ENCODE measurements at regions not wholly inside any gene's neighbourhood (a gene's known extent, or its start where the extent isn't known, plus 50 kb on each side); places are given as distances from the start of the nearest gene placed in this dataset.

DNA sequence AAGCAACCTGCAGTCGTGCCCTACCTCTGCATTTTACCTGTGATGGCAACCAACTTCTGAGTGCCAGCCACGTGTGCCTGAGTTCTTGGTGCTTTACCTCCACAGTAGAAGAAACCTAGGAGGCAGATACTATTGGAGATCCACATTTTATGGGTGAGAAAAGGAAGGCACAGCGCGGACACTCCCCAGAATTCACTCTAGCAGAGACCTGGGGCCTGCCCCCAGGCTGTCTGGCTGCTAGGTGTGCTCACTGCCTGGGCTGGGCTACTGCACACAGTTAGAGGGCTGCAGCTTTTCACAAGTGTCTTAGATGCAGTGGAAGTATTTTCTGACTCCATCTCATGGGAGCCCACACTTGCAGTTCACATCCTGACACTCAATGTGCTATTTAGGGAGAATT is 598.8 kb upstream of the ADAMTS16 start:
- no peak for DNase-seq (ENCODE audit: extremely low read depth, low read depth, low spot score)

DNA sequence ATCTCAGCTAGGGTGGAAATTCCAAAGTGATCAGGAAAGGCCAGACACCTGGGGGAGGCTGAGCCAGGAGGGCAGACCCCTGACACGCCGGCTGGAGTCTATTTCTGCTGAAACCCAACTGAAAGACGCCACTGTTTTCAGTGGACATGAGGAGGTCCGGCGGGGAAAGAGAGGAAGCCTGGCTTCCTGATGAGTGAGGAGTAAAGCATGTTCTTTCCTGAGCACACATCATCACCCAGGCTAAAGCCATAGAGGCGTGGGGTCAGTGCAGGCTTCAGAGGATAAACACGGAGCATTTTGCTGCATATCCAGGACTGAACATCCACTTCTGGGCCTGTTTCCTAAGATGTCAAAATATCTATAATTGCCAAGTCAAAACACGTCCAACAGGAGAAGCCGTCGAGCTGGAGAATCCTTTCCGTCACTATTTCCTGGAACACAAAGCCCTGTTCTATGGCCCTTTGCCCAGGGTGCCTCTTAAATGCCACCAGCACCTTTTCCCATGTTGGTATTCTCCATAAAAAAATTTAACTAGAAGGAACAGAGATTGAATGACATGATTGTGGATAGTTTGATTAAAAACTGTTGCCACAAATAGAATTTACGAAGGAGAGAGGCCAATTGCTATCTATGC is 597.9 kb upstream of the ADAMTS16 start:
- DNase-seq (ENCODE audit: extremely low read depth, low read depth, low spot score) = no peak

DNA sequence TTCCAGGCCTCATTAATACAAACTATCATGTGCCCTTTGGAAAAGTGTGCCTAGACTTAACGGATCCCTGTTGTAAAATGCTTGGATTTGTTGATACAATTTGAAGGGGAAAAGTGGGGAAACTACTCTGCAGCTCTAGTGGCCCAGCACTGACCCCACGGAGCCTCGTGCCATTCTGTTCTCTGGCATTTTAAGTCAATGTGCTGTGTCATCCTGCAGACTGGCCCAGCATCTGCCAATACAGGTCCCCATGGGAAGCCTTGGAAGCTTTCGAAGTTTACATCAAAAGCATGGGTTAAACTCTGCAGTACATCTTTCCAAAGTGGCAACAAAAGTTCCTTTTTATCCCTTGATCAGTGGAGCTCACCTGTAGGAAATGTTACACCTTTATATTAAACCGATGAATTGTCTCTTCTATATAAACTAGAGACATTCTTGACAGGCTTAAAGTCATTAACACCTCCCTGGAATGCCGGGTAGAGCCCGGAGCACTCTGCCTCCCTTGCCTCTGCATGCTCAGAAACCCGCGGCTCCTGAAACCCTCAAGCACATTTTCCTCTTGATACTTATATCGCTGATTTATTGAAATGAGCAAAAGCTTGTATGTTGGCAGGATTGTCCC is 596.0 kb upstream of the ADAMTS16 start:
- DNase-seq (ENCODE audit: extremely low read depth, low read depth, low spot score) = no peak

DNA sequence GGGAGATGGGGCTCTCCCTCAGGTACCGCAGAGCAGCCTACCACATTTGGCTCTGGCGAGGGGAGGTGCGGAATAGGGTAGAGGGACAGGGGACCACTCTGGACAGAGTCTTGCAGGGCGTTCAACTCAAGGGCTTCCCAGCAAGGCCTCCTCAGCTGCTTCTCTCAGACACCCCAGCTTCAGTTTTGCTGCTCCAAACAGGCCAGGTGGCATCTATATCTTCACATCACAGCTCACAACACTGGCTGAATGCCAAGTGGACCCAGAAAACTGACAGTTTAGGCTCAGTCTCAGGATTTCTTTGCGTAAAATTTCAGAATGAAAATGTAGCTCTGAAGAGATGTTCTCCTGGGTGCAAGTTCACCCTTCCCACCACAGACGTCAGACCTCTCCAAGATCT is 592.6 kb upstream of the ADAMTS16 start:
- DNase-seq (ENCODE audit: extremely low read depth, low read depth, low spot score) = no peak

DNA sequence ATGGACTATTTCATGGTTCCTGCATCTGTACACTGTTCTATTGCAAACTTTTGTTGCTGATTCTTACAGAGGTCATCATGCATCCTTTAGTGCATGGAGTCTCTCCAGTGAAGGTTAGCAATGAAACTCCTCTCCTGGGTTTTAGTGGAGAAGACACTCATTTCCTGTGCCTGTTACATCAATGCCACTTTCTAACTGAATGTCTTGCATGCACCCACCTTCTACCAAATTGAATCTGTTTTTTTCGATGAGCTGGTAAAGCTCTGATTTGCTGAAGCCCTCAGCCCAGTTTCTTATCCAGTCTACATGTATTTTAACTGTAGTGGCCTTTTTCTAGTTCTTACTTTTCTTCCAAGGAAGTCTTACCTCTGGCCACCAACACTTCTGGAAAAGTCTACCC is 591.8 kb upstream of the ADAMTS16 start:
- no peak for DNase-seq (ENCODE audit: extremely low read depth, low read depth, low spot score)

DNA sequence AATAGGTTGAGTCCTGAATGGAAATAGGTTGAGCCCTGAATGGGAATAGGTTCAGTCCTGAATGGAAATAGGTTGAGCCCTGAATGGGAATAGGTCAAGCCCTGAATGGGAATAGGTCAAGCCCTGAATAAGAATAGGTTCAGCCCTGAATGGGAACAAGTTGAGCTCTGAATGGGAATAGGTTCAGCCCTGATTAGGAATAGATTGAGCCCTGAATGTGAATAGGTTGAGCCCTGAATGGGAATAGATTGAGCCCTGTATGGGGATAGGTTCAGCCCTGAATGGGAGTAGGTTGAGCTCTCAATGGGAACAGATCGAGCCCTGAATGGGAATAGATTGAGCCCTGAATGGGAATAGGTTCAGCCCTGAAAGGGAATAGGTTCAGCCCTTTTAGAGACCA is 590.8 kb upstream of the ADAMTS16 start:
- DNase-seq (ENCODE audit: extremely low read depth, low read depth, low spot score) = no peak

DNA sequence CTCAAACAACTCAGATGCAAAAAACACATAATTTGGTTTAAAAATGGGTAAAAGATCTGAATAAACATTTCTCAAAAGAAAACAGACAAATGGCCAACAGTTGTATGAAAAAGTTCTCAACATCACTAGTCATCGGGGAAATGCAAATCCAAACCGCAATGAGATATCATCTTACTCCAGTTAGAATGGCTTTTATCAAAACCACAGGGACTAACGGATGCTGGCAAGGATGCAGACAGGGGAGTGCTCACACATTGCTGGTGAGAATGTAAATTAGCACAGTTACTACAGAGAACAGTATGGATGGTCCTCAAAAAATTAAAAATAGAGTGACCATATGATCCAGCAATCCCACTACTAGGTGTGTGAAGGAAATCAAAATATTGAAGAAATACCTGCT is 589.1 kb upstream of the ADAMTS16 start:
- no peak for DNase-seq (ENCODE audit: extremely low read depth, low read depth, low spot score)

DNA sequence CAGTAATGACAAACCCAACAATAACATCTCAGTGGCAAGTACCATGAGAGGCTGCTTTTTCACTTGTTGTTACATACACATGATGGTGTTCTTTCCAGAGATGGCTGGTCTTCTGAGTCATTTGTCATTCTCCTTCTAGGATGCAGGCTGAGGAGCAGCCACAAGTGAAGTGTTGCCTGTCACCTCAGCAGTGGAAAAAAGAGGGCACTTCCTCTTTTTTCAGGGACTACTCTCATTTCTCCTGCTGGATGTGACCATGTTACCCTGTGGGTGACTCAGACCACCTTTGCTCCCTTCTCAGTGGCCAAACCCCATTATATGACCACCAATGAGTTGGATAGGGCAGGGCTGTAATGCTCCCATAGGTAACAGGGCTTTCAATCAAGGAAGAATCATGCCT is 587.0 kb upstream of the ADAMTS16 start:
- DNase-seq (ENCODE audit: extremely low read depth, low read depth, low spot score) = no peak

DNA sequence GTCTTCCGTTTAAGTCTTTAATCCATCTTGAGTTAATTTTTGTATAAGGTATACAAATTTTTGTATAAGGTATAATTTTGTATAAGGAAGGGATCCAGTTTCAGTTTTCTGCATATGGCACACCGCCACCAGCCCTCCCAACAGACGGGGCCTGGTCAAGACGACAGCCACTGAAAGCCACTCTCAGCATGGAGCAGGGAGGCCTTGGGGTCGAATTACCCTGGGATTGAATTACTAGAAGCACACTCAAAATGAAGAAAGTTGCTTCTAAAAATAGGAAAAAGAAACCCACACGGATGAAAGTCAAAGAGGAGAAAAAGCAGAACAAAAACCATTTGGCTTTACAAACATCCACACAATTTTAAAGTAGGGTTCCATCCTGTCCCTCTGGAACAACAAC is 586.2 kb upstream of the ADAMTS16 start:
- no peak for DNase-seq (ENCODE audit: extremely low read depth, low read depth, low spot score)

DNA sequence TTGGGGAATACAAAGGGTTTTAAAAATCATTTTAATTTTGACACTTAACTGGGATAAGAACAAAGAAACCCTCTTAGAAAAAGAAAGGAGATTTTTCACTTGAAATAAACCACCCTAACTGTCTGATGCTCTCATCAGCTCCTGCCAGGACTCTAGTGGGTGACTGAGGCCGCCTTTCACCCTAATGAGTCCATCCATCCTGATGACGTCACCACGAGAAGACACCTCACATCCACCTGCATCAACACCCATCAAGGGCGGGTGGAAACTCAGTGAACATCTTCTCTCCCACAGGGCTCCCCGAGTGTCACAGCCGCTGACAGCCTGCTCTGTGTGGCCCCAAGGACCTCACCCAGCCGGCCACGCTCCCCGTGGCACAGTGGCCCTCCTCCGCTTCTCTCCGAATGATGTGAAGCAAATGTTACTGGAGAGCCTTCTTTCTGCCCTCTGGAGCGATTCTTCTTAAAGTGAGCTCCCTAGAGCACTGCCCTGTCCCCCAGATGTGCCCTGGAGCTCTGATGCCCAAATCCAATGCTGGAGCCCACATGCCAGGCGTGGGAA is 584.3 kb upstream of the ADAMTS16 start:
- no peak for DNase-seq (ENCODE audit: extremely low read depth, low read depth, low spot score)

DNA sequence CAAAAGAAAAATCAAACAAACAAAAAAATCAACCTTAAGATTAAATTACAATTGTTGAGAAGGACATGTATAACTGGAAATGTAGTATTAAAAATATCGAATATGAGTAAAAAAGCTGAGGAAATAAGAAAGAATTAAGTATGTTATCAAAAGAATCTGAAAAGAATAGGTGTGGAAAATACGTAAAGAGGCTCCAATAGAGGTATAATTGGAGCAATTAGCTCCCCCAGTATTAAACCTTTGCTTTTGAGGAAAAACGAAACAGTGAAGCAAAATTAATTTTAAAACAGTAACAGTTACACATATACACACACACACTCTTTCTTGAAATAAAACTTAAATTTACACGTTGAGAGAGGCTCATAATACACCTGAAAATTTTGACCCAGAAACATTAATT is 578.7 kb upstream of the ADAMTS16 start:
- DNase-seq (ENCODE audit: extremely low read depth, low read depth, low spot score) = no peak

DNA sequence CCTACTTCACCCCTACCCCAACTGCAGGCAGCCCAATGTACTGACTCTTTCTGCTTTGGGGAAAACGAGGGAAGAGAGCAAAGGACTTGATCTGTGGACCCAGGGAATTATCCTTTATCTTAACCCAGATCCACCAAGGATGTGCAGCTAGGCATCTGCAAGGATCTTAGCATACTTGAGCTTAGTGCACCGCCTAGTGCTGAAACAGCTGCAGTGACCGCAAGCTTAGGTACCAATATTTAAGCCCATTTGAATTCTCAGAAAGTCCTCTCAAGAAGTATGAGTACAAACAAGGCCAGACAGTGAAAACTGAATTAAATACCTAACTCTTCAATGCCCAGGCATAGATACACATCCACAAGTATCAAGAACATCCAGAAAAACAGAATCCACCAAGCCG is 576.7 kb upstream of the ADAMTS16 start:
- no peak for DNase-seq (ENCODE audit: extremely low read depth, low read depth, low spot score)

DNA sequence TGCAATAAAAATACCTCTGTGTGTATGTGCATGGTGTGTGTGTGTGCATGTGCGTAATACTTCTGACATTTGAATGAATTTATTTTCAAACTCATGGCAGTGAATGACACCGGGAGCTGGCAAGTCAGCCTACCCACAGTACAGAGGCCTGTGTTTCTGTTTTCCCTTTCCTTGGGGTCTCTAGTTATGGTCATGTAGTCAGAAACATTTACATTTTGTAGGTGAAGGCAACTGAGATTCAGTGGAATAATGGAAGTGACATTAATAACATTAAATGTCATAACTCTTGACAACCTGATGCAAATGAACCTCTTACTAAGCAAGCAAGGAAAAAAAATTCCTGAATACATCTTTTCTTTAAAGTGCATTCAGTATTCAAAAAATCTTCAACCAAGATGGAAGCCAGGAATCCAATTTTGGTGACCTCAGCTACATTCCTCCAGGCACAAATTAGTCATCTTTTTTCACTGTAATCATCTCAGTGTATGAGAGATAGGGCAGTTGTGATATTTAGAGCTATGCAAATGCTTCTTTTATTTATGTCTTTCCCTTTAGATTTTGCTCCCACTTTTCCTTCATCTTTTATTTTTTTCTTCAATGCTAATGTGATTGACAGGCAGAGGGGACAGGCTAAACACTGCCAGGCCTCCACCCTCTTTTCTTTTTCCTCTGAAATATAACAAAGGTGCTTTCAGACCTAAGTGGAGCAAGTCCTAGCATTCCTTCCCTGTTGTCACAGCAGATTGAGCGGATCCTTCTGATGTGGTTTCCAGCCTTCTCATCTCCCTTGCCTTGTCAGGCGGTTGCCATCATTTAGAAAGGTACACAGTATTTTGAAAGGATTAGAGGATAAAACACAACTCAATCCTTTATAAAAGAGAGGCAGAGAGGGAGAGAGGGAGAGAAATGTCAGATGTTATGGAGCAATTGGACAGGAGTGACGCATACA is 569.8 kb upstream of the ADAMTS16 start:
- no peak for DNase-seq (ENCODE audit: extremely low read depth, low read depth, low spot score)

DNA sequence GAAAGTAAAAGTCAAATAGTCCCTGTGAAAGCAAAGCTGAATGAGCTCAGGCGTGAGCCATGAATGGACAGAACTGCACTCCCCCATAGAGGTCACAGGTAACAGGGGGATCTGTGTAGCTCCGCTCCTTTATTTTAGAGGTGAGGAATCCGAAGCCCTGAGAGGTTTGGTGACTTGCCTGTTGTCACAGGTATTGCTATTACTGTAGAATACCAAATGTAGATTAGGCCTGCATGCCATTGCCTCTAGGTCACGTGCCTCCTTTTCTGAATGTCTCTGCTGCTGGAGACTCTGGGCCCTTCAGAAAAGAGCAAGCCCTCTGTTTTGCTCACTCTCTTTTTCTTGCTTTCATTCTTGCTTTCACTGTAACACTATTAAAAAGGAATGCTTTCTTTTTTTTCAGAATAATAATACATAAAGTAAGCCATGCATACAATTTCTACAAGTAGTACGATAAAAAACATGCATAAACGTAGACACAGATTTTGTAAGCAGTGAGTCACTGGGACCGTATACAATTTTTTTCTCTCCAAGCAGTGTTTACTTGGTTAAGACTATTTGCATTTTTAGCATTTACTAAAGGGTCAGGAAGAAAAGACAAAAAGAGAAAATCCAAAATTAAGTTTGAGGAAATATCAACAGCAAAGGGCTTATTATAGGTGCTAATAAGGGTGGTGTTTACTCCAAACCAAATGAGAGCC is 568.7 kb upstream of the ADAMTS16 start:
- no peak for DNase-seq (ENCODE audit: extremely low read depth, low read depth, low spot score)

DNA sequence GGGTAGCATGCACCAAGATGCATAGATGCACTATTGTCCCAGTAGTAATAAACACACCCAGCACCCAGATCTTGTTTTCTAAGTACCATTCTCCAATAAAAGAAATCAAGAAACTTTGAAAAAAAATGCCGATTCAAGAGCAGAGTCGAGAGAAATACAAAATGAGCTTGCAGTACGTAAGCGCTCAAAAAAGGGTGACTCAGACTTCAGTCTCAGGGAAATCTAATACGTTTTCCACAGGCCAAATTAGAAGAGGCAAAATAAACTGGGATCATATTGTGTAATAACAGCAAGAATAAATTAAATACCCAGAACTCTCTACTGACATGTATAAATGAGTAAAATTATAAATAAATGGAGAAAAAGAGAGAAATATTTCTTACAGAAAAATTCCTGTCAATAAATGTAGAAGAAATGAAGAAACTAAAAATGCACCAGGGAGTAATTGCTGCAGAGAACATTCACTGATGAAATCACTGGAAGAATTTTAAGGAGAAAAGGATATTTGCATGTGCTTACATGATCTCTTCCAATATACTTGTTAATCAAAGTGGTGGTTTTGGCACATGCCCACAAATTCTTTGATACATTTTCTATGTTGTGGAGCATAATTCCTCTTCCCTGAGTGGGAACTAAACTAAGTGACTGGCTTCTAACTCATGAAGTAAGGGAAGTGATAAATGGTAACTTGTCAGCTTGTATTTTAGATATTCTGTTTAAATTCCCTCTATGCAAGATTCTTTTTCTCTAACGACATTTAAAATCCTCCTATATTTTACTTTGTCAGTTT is 567.6 kb upstream of the ADAMTS16 start:
- DNase-seq (ENCODE audit: extremely low read depth, low read depth, low spot score) = no peak

DNA sequence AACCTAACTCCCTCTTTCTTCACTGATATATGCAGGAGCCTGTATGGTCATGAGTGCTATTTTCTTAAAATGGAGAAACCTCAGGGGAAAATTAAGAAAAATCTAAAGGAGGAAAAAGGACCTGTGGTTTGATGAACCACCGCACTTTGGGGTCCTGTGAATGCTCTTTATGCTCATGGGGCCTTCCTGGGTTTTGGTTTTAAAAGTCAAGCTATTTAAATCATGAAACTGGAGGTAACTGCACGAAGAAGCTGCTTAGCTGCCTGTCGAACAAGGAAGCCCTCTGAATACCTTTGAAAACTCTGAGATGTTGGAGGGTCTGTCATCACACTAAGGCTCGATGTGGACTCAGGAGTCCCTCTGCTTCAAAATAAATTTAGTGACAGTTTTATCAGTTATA is 564.5 kb upstream of the ADAMTS16 start:
- DNase-seq (ENCODE audit: extremely low read depth, low read depth, low spot score) = no peak

DNA sequence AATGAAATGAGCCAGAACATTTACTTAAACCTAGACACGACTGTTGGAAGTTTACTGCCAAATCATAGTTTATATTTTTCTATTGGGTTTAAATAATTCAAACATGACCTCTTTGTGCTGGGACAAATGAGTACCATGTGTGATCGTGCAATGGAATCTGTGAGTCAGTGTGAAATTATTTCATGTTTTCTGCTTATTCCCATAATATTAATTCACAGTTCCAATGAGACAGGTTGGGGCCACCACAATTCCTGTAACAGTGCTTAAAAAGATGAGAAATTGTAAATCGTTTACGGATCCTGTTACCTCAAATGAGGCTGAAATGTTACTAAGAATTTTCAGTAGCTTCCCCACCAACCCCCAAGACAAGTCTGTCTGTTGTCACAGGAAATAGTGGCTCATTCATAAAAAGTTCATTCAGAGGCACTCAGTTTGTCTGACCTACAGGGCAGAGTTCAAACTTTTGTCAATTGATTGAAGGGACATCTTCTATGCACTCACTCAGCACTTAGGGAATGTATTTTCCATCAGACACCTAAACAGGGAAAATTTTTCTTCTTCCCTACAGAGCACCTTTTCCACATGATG is 563.9 kb upstream of the ADAMTS16 start:
- no peak for DNase-seq (ENCODE audit: extremely low read depth, low read depth, low spot score)

DNA sequence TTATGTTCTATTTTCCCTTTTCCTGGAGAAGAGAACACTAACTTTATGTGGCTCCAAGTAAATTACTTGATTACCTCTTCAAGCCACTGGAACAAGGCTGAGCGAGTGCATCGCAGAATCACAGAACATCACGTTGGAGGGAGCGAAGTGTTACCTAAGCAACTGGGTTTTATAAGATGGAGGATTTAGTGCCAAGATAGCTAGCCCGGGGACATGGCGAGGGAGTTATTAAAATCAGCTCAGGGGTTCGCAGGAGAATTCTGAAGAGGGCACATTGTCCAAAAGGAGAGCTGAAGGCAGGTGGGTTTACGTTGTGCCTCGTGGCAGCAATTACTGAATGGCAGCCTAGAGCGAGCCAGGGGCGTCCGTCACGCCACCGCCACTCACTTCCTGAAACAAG is 563.2 kb upstream of the ADAMTS16 start:
- no peak for DNase-seq (ENCODE audit: extremely low read depth, low read depth, low spot score)

DNA sequence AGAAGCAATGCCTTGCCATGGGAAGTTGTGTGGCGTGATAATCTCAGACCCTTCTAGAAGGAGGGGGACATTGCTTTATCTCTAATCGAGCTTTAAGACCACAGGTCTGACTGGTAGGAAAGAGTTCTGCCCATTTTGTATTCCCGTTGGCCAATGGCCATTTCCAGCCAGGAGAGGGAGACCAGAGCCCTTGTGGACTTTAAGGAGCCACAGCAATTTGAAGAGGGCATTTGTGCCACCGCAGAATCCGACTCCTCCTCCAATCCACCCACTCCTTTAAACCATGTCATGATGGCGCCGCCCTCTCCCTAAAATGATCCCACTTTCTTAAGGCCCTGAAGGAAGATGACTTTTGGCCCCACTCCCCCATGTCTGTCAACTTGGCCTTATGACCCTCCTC is 560.5 kb upstream of the ADAMTS16 start:
- no peak for DNase-seq (ENCODE audit: extremely low read depth, low read depth, low spot score)

DNA sequence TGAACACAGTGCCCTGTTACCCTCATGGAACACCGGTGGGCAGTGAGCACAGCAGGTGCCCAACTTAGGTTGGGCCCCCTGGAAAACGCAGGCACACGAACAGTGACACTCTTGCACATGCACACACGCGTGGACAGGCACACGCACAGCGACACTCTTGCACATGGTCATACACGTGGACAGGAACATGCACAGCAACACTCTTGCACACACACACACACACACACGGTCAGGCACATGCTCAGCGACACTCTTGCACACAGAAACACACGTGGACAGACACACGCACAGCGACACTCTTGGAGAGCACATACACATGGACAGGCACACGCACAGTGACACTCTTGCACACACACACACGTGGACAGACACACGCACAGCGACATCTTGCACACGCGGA is 559.4 kb upstream of the ADAMTS16 start:
- DNase-seq (ENCODE audit: extremely low read depth, low read depth, low spot score) = no peak
